Naive B cell (primary cell): ENCODE measurements at regions not wholly inside any gene's neighbourhood (a gene's known extent, or its start where the extent isn't known, plus 50 kb on each side); places are given as distances from the start of the nearest gene placed in this dataset.

Experiments
- ATAC-seq, 2 donors: fragments of 150-1000 bp; cut with Tn5 transposase; 2 replicates each; pipeline ENCODE4 v1.10.0; 2021; ENCODE audit warnings: low read depth in 2 of 2, mild to moderate bottlenecking in 2 of 2, moderate library complexity in 2 of 2
- DNase-seq: peaks from one replicate; pipeline ENCODE4 v3.0.0; 2022
- H3K27ac Mint-ChIP-seq, 6 donors: one replicate each; pipeline ENCODE4 v1.8.0; 2020 to 2022; ENCODE audit warnings: mild to moderate bottlenecking in 6 of 6, mixed read lengths in 6 of 6, moderate library complexity in 5 of 6, inconsistent platforms in 2 of 6
- H3K27me3 Mint-ChIP-seq, 3 donors: one replicate each; pipeline ENCODE4 v1.8.0; 2021 to 2022; ENCODE audit warnings: mixed read lengths in 3 of 3, mild to moderate bottlenecking in 1 of 3
- H3K36me3 Mint-ChIP-seq, 2 donors: one replicate each; pipeline ENCODE4 v1.8.0; 2020 to 2022; ENCODE audit warnings: mixed read lengths in 2 of 2, inconsistent platforms in 1 of 2, mild to moderate bottlenecking in 1 of 2
- H3K4me1 Mint-ChIP-seq, 3 donors: one replicate each; pipeline ENCODE4 v1.8.0; 2020 to 2022; ENCODE audit warnings: mixed read lengths in 3 of 3, inconsistent platforms in 1 of 3, mild to moderate bottlenecking in 1 of 3, moderate library complexity in 1 of 3
- H3K4me3 Mint-ChIP-seq, 8 donors: one replicate each; pipeline ENCODE4 v1.8.0; 2020 to 2022; ENCODE audit warnings: mild to moderate bottlenecking in 8 of 8, mixed read lengths in 8 of 8, moderate library complexity in 8 of 8, inconsistent platforms in 2 of 8
- H3K9me3 Mint-ChIP-seq, 7 donors: one replicate each; pipeline ENCODE4 v1.8.0; 2020 to 2022; ENCODE audit warnings: mixed read lengths in 7 of 7, mild to moderate bottlenecking in 5 of 7, inconsistent platforms in 2 of 7, moderate library complexity in 1 of 7

DNA sequence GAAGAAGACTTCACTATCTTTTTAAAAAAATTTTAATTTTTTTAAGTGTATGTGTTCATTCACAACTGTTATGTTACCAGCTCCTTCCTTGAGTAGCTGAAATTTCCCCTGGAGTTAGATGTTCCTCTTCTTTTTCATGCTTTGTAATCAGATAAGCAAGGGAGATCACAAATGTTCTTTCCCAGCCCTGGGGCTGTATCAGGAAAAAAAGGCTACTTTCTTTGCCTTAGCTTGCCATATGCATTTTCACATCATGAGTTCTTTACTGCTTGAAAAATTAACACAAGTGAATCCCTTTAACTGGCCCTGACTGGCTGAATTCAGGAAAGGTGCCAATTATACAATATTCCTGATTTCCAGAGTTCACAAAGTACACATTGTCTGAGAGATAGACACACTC lies 353.2 kb upstream of the ATP11B start:
- H3K27me3 Mint-ChIP-seq = no peaks in the 10 kb centered on the region
- H3K27ac Mint-ChIP-seq = no peak overlapping the region
- no peak for DNase-seq
- no peaks in the 10 kb centered on the region for H3K36me3 Mint-ChIP-seq
- no peak for ATAC-seq
- no peak overlapping the region for H3K4me3 Mint-ChIP-seq
- no peaks in the 10 kb centered on the region for H3K4me1 Mint-ChIP-seq
- H3K9me3 Mint-ChIP-seq = peaks cover 0 to 4% (median 0%) of the 10 kb centered on the region in 7 donors

DNA sequence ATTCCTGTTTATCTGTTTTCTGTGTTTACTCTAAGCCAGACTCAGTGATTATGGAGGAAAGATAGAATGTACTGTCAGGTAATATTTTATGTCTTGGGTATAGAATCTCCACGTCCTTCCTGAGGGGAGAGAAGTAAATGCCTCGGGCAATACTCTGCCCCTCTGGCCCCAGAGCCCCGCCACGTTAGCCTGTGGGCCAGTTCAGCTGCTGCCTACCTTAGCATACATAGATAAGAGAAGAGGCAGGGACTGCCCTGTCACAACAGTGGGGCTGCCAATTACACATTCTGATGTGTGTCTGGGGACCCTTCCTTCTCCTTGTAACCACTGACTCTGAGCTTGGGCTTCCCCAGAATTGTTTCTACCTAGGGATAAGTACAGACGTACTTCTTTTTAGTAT lies 347.7 kb upstream of the ATP11B start:
- H3K4me3 Mint-ChIP-seq = no peak overlapping the region
- H3K4me1 Mint-ChIP-seq = no peaks in the 10 kb centered on the region
- peaks cover 0 to 5% (median 5%) of the 10 kb centered on the region in 3 donors for H3K27me3 Mint-ChIP-seq
- ATAC-seq (no peak), DNase-seq (no peak)
- H3K27ac Mint-ChIP-seq = no peak overlapping the region
- H3K36me3 Mint-ChIP-seq = no peaks in the 10 kb centered on the region
- no peaks in the 10 kb centered on the region for H3K9me3 Mint-ChIP-seq

DNA sequence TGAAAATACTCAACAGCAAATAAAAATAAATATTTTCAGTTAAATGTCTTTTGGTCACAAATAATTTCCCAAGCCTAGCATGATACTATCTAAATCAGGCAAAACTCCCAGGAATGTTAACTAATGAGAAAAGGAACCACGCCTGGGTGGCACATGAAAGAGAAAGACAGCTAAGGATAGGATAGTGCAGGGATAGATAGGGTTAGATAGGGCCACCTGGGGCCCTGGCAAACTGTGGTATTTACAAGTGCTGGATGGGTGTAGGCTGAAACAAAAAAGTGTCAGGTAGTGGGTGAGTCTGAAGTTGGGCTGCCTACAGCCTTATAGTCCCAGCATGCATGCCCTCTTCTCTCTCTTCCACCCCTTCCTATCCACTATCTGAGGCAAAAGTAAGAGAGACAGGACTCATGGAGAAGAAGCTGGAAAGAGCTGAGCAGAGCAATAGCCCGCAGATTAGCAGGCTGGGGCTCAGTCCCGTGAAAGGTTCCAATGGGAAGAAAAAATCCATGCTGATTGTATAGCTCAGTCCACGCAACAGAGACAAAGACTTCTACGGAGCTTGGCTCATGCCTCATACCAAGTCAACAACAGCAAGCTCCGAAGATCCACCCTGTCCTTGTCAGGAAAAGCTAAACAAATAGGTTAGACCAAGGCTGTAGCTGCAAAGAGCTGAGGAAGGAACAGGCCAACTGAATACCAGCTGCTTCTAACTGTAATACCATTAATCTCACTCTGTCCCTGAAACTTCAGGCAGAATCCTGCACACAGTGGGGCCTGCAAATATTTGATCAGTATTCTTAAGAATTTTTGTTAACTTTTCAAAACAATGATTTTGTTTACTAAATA lies 342.1 kb upstream of the ATP11B start:
- H3K36me3 Mint-ChIP-seq = no peaks in the 10 kb centered on the region
- H3K27me3 Mint-ChIP-seq = peaks cover 0 to 5% (median 0%) of the 10 kb centered on the region in 3 donors
- H3K4me1 Mint-ChIP-seq = no peaks in the 10 kb centered on the region
- DNase-seq (no peak), ATAC-seq (no peak)
- H3K27ac Mint-ChIP-seq = no peak overlapping the region
- peaks cover 0 to 7% (median 0%) of the 10 kb centered on the region in 7 donors for H3K9me3 Mint-ChIP-seq
- no peak overlapping the region for H3K4me3 Mint-ChIP-seq

DNA sequence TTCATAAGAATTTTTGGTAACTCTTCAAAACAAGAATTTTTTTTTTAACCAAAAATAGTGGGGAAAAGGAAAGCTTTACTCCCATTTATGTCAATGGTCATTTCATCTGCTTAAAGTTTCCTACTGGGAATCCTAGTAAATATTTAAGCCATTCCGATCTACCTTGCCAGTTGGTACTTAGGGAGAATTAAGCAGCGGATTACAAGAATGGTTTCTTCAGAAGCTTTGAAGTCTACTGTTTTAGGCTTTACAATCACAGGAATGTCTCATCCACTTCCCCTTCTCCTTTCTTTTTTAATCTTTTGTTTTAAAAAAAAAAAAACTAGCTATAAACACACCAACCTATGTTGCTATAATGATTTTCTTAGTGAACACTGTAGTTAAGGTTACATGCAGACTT lies 341.4 kb upstream of the ATP11B start:
- no peak overlapping the region for H3K4me3 Mint-ChIP-seq
- H3K9me3 Mint-ChIP-seq = peaks cover 0 to 7% (median 2%) of the 10 kb centered on the region in 7 donors
- H3K4me1 Mint-ChIP-seq = no peaks in the 10 kb centered on the region
- H3K27ac Mint-ChIP-seq = no peak overlapping the region
- H3K36me3 Mint-ChIP-seq = no peaks in the 10 kb centered on the region
- DNase-seq = no peak
- no peak for ATAC-seq
- H3K27me3 Mint-ChIP-seq = peaks cover 0 to 5% (median 0%) of the 10 kb centered on the region in 3 donors

DNA sequence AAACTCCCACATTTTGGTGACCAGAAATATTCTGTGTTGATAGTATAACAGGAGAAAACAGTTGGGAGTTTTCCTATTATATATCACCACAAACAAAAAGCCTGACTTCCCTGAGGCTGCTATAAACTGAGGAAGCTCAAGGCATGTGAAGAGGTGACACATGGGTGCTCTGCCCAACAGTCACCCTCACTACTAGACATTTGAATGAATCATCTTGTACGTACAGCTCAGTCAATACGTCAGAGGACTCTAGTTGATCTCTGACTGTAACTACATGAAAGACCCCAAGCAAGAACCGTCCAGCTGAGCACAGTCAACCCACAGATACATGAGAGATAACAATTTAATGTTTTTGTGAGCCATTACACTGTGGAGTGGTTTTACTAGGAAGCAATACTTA lies 338.3 kb upstream of the ATP11B start:
- Mint-ChIP-seq H3K27me3 (no peaks in the 10 kb centered on the region), H3K9me3 (peaks cover 0 to 7% (median 4%) of the 10 kb centered on the region in 7 donors), H3K27ac (no peak overlapping the region), H3K4me3 (no peak overlapping the region), H3K4me1 (no peaks in the 10 kb centered on the region), H3K36me3 (no peaks in the 10 kb centered on the region)
- no peak for DNase-seq
- ATAC-seq = no peak

DNA sequence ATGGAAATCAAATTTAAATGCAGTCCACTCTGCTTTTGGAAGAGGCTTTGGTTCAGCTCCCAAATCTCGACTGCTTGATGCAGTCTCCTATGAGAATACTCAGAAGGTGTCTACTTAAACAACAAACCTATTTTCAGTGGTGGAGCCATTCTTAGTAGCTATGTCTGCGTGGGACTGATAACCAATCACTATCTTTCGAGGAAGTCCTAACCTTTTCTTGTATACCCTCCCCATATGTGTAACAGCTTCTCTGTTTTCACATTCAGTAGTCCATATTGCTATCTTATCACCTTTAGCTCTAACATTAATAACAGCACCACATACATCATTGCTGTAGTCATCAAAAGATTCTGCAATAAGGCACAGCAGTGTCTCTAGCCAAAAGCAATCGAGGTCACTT lies 333.0 kb upstream of the ATP11B start:
- Mint-ChIP-seq H3K27ac (no peak overlapping the region), H3K36me3 (no peaks in the 10 kb centered on the region), H3K27me3 (no peaks in the 10 kb centered on the region)

DNA sequence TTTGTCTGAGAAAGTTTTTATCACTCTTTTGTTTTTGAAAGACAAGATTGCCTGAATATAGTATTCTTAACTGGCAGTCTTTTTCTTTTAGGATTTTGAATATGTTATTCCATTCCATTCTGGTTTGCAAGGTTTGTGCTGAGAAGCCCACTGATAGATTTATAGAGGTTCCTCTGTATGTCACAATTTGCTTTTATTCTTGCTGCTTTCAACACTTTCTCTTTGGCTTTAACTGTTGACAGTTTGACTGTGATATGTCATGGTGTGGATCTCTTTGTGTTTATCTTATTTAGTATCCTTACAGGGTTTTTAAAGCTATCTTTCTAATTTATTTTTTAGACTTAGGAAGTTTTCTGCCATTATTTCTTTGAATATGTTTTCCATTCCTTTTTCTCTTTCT lies 331.2 kb upstream of the ATP11B start:
- DNase-seq = no peak
- peaks cover 0 to 11% (median 4%) of the 10 kb centered on the region in 7 donors for H3K9me3 Mint-ChIP-seq
- H3K27me3 Mint-ChIP-seq = no peaks in the 10 kb centered on the region
- H3K4me1 Mint-ChIP-seq = no peaks in the 10 kb centered on the region
- no peak overlapping the region for H3K27ac Mint-ChIP-seq
- H3K36me3 Mint-ChIP-seq = no peaks in the 10 kb centered on the region
- H3K4me3 Mint-ChIP-seq = no peak overlapping the region
- no peak for ATAC-seq

More for the DNA sequence above, 333.0 kb upstream of the ATP11B start:
- Mint-ChIP-seq H3K9me3 (peaks cover 0 to 11% (median 4%) of the 10 kb centered on the region in 7 donors), H3K4me3 (no peak overlapping the region), H3K4me1 (no peaks in the 10 kb centered on the region)
- DNase-seq = no peak
- no peak for ATAC-seq

DNA sequence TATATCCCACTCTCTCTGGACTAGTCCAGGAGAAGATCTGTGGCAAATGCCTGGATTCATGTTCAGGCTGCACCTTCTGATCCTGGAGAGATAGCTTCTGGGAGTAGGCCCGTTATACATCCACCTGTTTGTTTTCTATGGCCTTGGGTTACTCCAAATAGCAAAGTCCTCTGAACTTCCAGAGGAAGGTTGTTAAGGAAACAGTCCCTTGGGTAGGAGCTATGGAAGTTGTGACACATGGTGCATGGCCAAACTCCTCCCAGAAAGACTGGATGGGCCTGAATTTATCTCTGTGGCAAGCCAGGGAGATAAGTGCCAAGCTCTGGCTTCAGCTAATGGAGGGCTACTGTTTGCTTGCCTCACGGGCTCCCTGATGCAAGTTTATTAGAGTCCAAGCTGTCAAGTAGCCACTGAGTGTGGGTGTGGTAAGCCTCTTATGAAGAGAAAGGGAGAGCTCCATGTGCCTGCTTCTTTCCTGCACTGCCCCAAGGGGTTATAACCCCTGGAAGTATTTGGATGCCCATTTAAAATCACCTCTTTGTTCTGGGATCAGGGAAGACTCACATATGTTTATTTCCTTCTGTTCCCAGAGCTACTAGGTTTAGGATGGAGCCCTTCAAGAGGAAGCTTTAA lies 328.7 kb upstream of the ATP11B start:
- Mint-ChIP-seq H3K4me3 (no peak overlapping the region), H3K36me3 (no peaks in the 10 kb centered on the region), H3K4me1 (no peaks in the 10 kb centered on the region), H3K9me3 (peaks cover 0 to 11% (median 2%) of the 10 kb centered on the region in 7 donors), H3K27ac (no peak overlapping the region), H3K27me3 (no peaks in the 10 kb centered on the region)
- ATAC-seq = no peak
- no peak for DNase-seq

DNA sequence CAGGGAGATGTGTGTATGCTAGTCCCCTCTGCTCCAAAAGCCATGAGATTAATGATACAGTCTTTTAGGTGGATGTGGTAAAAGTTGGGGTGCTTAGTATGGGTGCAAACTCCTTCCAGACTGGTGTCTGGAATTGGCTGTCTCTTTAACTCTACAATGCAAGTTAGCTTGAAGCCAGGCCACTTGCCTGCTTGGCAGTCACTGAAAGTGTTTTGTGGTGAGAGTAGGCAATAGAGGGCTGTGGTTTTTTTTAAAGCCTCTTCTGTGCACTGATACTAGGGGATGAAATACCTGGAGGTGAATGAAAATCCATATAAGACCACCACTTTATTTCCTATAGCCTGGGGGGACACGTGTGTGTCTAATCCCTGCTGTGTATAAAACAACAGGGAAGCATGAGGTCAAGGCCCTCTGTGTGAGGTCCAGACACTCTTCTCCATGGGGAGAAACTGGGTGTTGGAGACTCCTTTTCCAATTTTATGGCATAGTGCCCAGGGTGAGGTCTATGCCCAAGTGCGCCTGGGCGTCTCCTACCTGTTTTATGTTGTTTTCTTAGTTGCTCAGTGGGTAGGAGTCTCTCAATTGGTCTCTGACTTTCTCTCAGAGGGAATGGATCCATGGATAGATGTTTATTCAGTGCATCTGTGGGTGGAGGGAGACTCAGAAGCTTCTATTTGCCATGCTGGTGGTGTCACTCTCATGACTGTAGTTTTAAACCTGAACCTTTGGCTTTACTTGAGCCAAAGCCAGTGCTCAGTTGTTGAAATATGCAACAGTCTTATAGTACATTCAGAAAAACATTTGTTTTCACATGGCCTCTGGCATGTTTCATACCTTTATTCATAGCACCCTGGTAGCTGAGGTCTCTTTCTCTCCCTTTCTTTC lies 327.8 kb upstream of the ATP11B start:
- H3K9me3 Mint-ChIP-seq = peaks cover 0 to 11% (median 2%) of the 10 kb centered on the region in 7 donors
- H3K27ac Mint-ChIP-seq = no peak overlapping the region
- no peaks in the 10 kb centered on the region for H3K36me3 Mint-ChIP-seq
- DNase-seq (no peak), ATAC-seq (no peak)
- H3K4me1 Mint-ChIP-seq = no peaks in the 10 kb centered on the region
- H3K4me3 Mint-ChIP-seq = no peak overlapping the region
- no peaks in the 10 kb centered on the region for H3K27me3 Mint-ChIP-seq

DNA sequence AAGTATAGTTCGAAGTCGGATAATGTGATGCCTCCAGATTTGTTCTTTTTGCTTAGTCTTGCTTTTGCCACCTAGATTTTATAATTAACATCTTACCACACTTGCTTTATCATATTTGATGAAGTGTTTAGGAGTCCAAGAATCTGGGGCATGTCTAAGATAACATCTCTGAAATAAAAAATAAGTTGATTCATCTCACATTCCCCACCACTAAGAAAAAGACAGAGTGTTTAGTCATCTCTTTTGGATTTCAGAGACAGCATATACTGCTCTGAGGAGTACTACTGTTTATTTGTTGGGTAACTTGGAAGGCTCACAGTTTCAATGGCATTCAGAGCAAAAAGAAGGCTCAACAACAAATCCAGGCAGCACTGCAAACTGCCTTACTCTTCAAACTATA lies 324.2 kb upstream of the ATP11B start:
- ATAC-seq = no peak
- Mint-ChIP-seq H3K36me3 (no peaks in the 10 kb centered on the region), H3K4me1 (no peaks in the 10 kb centered on the region), H3K4me3 (no peak overlapping the region), H3K27me3 (no peaks in the 10 kb centered on the region), H3K9me3 (peaks cover 0 to 10% (median 2%) of the 10 kb centered on the region in 7 donors), H3K27ac (no peak overlapping the region)
- DNase-seq = no peak

DNA sequence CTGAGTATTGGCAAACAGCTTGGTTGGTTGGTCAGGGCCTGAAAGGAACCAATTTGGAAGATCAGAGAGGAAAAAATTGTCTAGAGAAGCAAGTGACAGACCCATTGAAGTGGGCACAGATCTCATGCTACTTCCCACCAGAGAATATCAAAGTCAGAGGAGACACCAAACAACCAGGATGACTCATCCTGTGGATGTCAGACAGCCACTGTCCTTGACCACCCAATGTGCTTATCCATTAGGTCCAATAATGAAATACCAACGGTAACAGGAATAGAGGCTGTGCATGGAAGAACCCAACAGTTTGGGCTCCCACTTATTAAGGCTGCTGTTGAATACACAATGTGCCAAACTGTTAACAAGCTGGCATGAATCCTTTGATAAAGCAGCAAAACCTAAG lies 323.1 kb upstream of the ATP11B start:
- Mint-ChIP-seq H3K4me3 (no peak overlapping the region), H3K36me3 (no peaks in the 10 kb centered on the region), H3K27me3 (no peaks in the 10 kb centered on the region), H3K27ac (no peak overlapping the region), H3K4me1 (no peaks in the 10 kb centered on the region), H3K9me3 (peaks cover 0 to 10% (median 2%) of the 10 kb centered on the region in 7 donors)
- no peak for ATAC-seq
- no peak for DNase-seq

DNA sequence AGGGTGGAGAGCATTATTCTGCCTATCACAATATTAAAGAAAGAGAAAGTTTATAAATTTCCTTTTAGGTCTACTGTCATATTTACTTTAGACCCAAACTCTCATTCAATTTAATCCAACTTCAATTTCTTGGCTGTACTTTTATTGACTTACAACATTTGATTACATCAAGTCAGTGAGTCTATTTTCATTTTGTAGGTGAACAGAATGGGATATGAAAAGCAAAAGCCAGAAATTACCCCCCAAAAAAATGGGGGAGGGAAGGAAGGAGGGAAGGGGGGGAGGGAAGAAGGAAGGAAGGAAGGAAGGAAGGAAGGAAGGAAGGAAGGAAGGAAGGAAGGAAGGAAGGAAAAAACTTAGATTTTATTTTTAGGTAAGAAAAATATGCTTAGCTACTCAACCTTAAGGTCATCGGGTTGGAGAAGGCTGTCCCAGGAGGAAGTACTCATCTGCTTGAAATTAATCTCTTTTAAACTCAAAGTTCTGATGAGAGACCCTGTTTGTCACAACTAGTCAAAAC lies 320.1 kb upstream of the ATP11B start:
- Mint-ChIP-seq H3K36me3 (no peaks in the 10 kb centered on the region), H3K27me3 (no peaks in the 10 kb centered on the region), H3K4me1 (no peaks in the 10 kb centered on the region), H3K9me3 (peaks cover 0 to 10% (median 2%) of the 10 kb centered on the region in 7 donors), H3K27ac (no peak overlapping the region), H3K4me3 (no peak overlapping the region)
- no peak for ATAC-seq
- DNase-seq = no peak

DNA sequence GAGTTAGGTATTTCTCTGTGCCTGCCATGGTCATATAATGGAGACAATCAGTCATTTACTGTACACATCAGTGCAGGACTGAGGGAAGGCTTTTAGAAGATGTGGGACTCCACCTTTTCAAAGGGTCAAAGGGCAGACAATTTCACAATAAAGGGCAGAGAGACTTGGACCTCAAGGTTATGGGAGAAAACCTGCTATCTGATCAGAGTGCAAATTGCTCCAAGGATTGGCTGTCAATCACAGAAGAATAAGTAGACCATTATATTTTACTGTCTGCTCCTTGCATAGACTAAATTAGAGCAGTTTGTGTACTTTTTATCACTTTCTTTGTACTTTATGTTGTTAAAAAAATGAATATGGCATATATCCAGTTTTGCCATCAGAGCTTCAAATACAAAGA lies 314.9 kb upstream of the ATP11B start:
- Mint-ChIP-seq H3K36me3 (no peaks in the 10 kb centered on the region), H3K9me3 (peaks cover 0 to 2% (median 0%) of the 10 kb centered on the region in 7 donors), H3K4me1 (no peaks in the 10 kb centered on the region), H3K27ac (no peak overlapping the region), H3K27me3 (no peaks in the 10 kb centered on the region), H3K4me3 (no peak overlapping the region)
- ATAC-seq (no peak), DNase-seq (no peak)
